GM18507 (cell line): ENCODE measurements at regions not wholly inside any gene's neighbourhood (a gene's known extent, or its start where the extent isn't known, plus 50 kb on each side); places are given as distances from the start of the nearest gene placed in this dataset.
A peak's percentile ranks its signal among the peaks of the same experiment; 100 is the strongest.
"Not testable (repeated sequence)": the region's sequence is repeated elsewhere in the genome, so short reads cannot be mapped to it uniquely, and the experiment has no call there.

Experiments
- DNase-seq: peaks from one replicate; pipeline ENCODE4 v3.0.0; 2011; ENCODE audit warnings: low read depth; ENCODE audit not compliant: insufficient read length; ENCODE audit errors: extremely low spot score
- FAIRE-seq: peaks from 2 replicates; lab custom pipeline; 2011; peaks lifted over from hg19 to GRCh38; lab: Jason Lieb, UNC

- peak; percentile 94 for FAIRE-seq
- DNase-seq, result no peak
Measured at GRCh38 chr21:25188677-25189079, 418.6 kb downstream of the MRPL39 start.

- FAIRE-seq, result peak; percentile 78
- no peak for DNase-seq
Measured at GRCh38 chr21:25186273-25186672, 421.0 kb downstream of the MRPL39 start.

- DNase-seq (no peak), FAIRE-seq (no peak)
Measured at GRCh38 chr21:25183577-25183976, 423.7 kb downstream of the MRPL39 start.

- not testable (repeated sequence) for DNase-seq, FAIRE-seq
Measured at GRCh38 chr21:25181690-25182089, 425.6 kb downstream of the MRPL39 start.

GRCh38 chr21:25179116-25179515, 428.2 kb downstream of the MRPL39 start:
- no peak for DNase-seq

GRCh38 chr21:25176637-25177412, 430.5 kb downstream of the MRPL39 start:
- DNase-seq (peak; percentile 17), FAIRE-seq (peak; percentile 97)

More at GRCh38 chr21:25179116-25179515, 428.2 kb downstream of the MRPL39 start:
- FAIRE-seq, result no peak

- DNase-seq, result no peak
- FAIRE-seq, result peak; percentile 80
Measured at GRCh38 chr21:25175938-25176337, 431.3 kb downstream of the MRPL39 start.

GRCh38 chr21:25171438-25171837, 435.8 kb downstream of the MRPL39 start:
- DNase-seq (no peak), FAIRE-seq (no peak)

GRCh38 chr21:25170681-25171080, 436.6 kb downstream of the MRPL39 start:
- FAIRE-seq (no peak), DNase-seq (no peak)

- FAIRE-seq (no peak), DNase-seq (no peak)
Measured at GRCh38 chr21:25169370-25169769, 437.9 kb downstream of the MRPL39 start.

- not testable (repeated sequence) for FAIRE-seq, DNase-seq
Measured at GRCh38 chr21:25166904-25167303, 440.4 kb downstream of the MRPL39 start.

GRCh38 chr21:25161571-25161970, 445.7 kb downstream of the MRPL39 start:
- no peak for FAIRE-seq
- DNase-seq, result no peak

- not testable (repeated sequence) for FAIRE-seq, DNase-seq
Measured at GRCh38 chr21:25155020-25155419, 452.3 kb downstream of the MRPL39 start.

- no peak for FAIRE-seq
- no peak for DNase-seq
Measured at GRCh38 chr21:25149022-25149421, 458.3 kb downstream of the MRPL39 start.

- no peak for DNase-seq
- FAIRE-seq, result no peak
Measured at GRCh38 chr21:25139414-25139813, 467.9 kb downstream of the MRPL39 start.

- no peak for FAIRE-seq
- no peak for DNase-seq
Measured at GRCh38 chr21:25133939-25134338, 473.3 kb downstream of the MRPL39 start.

GRCh38 chr21:25127811-25128210, 479.5 kb downstream of the MRPL39 start:
- DNase-seq (no peak), FAIRE-seq (no peak)

- DNase-seq (no peak), FAIRE-seq (no peak)
Measured at GRCh38 chr21:25127007-25127406, 480.3 kb downstream of the MRPL39 start.

GRCh38 chr21:25126564-25126963, 480.7 kb downstream of the MRPL39 start:
- DNase-seq, result no peak
- FAIRE-seq, result peak; percentile 33

GRCh38 chr21:25118648-25119047, 488.6 kb downstream of the MRPL39 start:
- no peak for DNase-seq
- FAIRE-seq, result no peak

GRCh38 chr21:25115021-25115420, 492.3 kb downstream of the MRPL39 start:
- FAIRE-seq (no peak), DNase-seq (no peak)
